A673 (cell line): ENCODE measurements at regions not wholly inside any gene's neighbourhood (a gene's known extent, or its start where the extent isn't known, plus 50 kb on each side); places are given as distances from the start of the nearest gene placed in this dataset.
"Not testable (repeated sequence)": the region's sequence is repeated elsewhere in the genome, so short reads cannot be mapped to it uniquely, and the experiment has no call there.

Source experiments
- EZH2 ChIP-seq: fragments of 200-600 bp; sonication (generic); IDR thresholded peaks from 2 replicates; pipeline ENCODE4 v1.6.1; 2017; ENCODE audit warnings: borderline replicate concordance, low read depth, mild to moderate bottlenecking, mixed read lengths, antibody characterized with exemption, low read length; ENCODE audit not compliant: poor library complexity, severe bottlenecking
- TF ChIP-seq, protein P1 (sequence below): fragments of 300-800, 200-600 bp; sonication (generic); conservative IDR thresholded peaks from 2 replicates; pipeline ENCODE4 v1.5.1; 2017; ENCODE audit warnings: low read depth, mild to moderate bottlenecking, antibody characterized with exemption, low read length, moderate library complexity, mixed read lengths

GRCh38 chr2:87542599-87543174 is 205.2 kb upstream of the PLGLB2 start:
- TF ChIP-seq, protein P1, sequence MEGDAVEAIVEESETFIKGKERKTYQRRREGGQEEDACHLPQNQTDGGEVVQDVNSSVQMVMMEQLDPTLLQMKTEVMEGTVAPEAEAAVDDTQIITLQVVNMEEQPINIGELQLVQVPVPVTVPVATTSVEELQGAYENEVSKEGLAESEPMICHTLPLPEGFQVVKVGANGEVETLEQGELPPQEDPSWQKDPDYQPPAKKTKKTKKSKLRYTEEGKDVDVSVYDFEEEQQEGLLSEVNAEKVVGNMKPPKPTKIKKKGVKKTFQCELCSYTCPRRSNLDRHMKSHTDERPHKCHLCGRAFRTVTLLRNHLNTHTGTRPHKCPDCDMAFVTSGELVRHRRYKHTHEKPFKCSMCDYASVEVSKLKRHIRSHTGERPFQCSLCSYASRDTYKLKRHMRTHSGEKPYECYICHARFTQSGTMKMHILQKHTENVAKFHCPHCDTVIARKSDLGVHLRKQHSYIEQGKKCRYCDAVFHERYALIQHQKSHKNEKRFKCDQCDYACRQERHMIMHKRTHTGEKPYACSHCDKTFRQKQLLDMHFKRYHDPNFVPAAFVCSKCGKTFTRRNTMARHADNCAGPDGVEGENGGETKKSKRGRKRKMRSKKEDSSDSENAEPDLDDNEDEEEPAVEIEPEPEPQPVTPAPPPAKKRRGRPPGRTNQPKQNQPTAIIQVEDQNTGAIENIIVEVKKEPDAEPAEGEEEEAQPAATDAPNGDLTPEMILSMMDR: not testable (repeated sequence)
- TF ChIP-seq EZH2: not testable (repeated sequence)
